ENCODE measurements at regions not wholly inside any gene's neighbourhood (a gene's known extent, or its start where the extent isn't known, plus 50 kb on each side); places are given as distances from the start of the nearest gene placed in this dataset.

DNA sequence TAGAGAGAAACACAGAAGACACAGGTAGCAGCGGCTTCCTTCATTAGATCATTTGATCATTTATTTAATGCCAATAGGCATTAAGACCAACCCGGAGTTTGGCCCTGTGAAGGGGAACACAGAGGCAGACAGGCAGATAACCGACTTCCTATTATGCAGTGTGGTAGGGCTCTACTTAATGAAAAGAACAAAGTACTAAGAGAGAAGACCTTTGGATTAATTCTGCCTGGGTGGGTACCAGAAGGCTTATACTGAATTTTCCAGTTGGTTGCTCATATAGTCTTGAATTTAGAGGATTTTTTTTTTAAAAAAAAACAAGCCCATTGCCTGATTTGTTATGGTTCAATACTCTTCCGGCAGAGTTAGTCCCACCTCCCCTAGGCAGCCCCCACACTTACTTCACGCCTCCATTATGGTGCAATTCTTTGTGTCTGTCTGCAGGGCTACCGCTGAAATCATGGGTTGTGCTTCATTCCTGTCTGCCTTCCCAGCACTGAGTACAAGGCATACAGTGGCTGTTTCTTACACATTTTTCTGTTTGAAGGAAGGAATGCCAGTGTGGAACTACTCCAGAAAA lies 244.3 kb upstream of the APCDD1 start:
- Histone ChIP-seq H3K27ac (no peak overlapping the region), H3K36me3 (ENCODE audit: insufficient read depth in 1 of 2, low read depth in 1 of 2) (no peaks in the 10 kb centered on the region), H3K9me3 (no peaks in the 10 kb centered on the region), H3K4me1 (no peaks in the 10 kb centered on the region), H3K27me3 (ENCODE audit: insufficient read depth in 3 of 3, low read length in 2 of 3) (peaks cover 0 to 2% (median 0%) of the 10 kb centered on the region in 3 donors), H3K4me3 (no peak overlapping the region)
- TF ChIP-seq, protein P1, sequence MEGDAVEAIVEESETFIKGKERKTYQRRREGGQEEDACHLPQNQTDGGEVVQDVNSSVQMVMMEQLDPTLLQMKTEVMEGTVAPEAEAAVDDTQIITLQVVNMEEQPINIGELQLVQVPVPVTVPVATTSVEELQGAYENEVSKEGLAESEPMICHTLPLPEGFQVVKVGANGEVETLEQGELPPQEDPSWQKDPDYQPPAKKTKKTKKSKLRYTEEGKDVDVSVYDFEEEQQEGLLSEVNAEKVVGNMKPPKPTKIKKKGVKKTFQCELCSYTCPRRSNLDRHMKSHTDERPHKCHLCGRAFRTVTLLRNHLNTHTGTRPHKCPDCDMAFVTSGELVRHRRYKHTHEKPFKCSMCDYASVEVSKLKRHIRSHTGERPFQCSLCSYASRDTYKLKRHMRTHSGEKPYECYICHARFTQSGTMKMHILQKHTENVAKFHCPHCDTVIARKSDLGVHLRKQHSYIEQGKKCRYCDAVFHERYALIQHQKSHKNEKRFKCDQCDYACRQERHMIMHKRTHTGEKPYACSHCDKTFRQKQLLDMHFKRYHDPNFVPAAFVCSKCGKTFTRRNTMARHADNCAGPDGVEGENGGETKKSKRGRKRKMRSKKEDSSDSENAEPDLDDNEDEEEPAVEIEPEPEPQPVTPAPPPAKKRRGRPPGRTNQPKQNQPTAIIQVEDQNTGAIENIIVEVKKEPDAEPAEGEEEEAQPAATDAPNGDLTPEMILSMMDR (IDR thresholded peaks at IDR 0.05) = no peak
- intact Hi-C loops (cut with DNase I) = no loop called here
- WGBS, 3 donors = 75 to 80% (median 76%) methylated on average over 6 of the region's 6 CpGs
- no peak for ATAC-seq
- no peak for DNase-seq

DNA sequence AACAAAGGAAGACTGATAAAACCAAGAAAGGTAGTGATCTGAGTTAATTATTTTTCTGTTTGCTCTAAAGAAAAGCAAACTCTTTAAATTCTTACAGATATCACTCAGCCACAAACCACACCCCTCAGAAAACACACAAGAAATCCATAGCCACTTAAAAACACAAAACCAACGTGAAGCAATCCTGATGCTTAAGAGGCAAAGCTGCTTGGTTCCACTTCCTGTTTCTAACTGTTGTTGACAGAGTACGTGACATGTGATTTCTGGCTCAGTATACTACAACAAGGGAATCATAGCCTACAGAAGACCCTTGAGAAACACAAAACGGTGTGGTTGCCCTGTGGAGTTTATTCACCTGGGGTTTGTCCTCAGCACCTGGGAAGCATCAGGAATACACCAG lies 240.9 kb upstream of the APCDD1 start:
- Histone ChIP-seq H3K4me3 (no peak overlapping the region), H3K4me1 (no peaks in the 10 kb centered on the region), H3K36me3 (ENCODE audit: insufficient read depth in 1 of 2, low read depth in 1 of 2) (no peaks in the 10 kb centered on the region), H3K27me3 (ENCODE audit: insufficient read depth in 3 of 3, low read length in 2 of 3) (no peaks in the 10 kb centered on the region), H3K27ac (no peak overlapping the region), H3K9me3 (no peaks in the 10 kb centered on the region)
- DNase-seq (no peak), ATAC-seq (peak in 1 of 4 donors; percentile 36)
- TF ChIP-seq, protein P1 (IDR thresholded peaks at IDR 0.05) = no peak
- 44 to 57% (median 49%) methylated on average over 3 of the region's 3 CpGs for WGBS, 3 donors
- intact Hi-C loops (cut with DNase I) = no loop called here

DNA sequence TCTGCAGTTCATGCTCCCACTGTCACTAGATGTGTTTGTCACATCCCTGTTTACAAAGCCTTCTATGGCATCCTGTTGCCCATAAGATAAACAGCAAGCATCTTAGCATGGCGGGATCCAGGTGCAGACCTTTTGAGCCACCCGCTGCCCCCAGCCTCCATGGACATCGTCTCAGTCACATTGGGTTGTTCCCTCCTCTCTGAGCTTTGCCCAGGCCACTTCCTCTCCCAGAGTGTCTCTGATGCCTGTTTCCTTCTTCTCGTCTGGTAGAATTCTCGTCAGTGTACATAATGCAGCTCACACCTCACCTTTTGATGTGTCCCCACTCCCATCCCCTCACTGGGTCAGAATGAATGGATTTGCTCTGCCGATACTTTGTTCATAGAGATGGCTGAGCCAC lies 239.0 kb upstream of the APCDD1 start:
- Histone ChIP-seq H3K4me1 (no peaks in the 10 kb centered on the region), H3K27ac (no peak overlapping the region), H3K4me3 (no peak overlapping the region), H3K9me3 (no peaks in the 10 kb centered on the region), H3K36me3 (ENCODE audit: insufficient read depth in 1 of 2, low read depth in 1 of 2) (no peaks in the 10 kb centered on the region), H3K27me3 (ENCODE audit: insufficient read depth in 3 of 3, low read length in 2 of 3) (no peaks in the 10 kb centered on the region)
- intact Hi-C loops (cut with DNase I) = no loop called here
- DNase-seq (no peak), ATAC-seq (no peak)
- 85 to 86% (median 85%) methylated on average over 6 of the region's 6 CpGs for WGBS, 3 donors
- TF ChIP-seq, protein P1 (IDR thresholded peaks at IDR 0.05) = no peak

DNA sequence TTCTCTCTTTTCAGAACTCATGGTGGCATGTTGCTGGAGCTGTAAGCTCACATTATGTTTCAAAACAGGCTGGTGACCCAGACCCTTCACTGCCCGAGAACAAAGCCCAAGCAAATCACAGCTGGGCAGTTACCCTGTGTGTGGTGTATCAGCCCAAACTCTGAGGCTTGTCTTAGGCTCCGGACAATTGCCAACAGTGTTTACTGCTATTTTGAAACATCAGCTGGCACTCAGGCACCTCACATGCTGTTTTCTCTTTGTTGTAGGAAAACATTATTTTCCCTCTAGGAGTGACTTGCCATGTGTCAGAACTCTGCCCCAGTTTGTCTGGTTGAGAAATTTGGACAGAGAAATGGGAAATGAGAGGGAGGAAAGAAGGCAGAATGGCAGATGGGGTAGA lies 237.6 kb upstream of the APCDD1 start:
- ATAC-seq = peak in 1 of 4 donors; percentile 48

More for the DNA sequence above, 237.6 kb upstream of the APCDD1 start:
- H3K4me3 ChIP-seq = no peak overlapping the region
- H3K27ac ChIP-seq = no peak overlapping the region
- TF ChIP-seq, protein P1 (IDR thresholded peaks at IDR 0.05) = no peak
- intact Hi-C loops (cut with DNase I) = no loop called here
- DNase-seq = no peak
- no peaks in the 10 kb centered on the region for H3K36me3 ChIP-seq (ENCODE audit: insufficient read depth in 1 of 2, low read depth in 1 of 2)
- no peaks in the 10 kb centered on the region for H3K9me3 ChIP-seq
- WGBS, 3 donors = 45 to 61% (median 50%) methylated on average over 2 of the region's 2 CpGs
- H3K27me3 ChIP-seq (ENCODE audit: insufficient read depth in 3 of 3, low read length in 2 of 3) = no peaks in the 10 kb centered on the region
- H3K4me1 ChIP-seq = no peaks in the 10 kb centered on the region

Data from psoas muscle (tissue), 7 donors.